IMR-90 (cell line): ENCODE measurements at regions not wholly inside any gene's neighbourhood (a gene's known extent, or its start where the extent isn't known, plus 50 kb on each side); places are given as distances from the start of the nearest gene placed in this dataset.

Source experiments
- ATAC-seq: fragments of 200-7000 bp; cut with Tn5 transposase; 2 replicates; pipeline ENCODE4 v1.9.1; 2020; ENCODE audit warnings: low read depth, mild to moderate bottlenecking, moderate library complexity
- BruUV-seq: library from RNA; stranded (reverse); fragments of 400-500 nt; replicated peaks from 2 replicates; lab custom pipeline; 2021; lab: Mats Ljungman, UMichigan
- CTCF ChIA-PET: fragments of 300-600 bp; formaldehyde crosslinking; extraction: SDS; loops from one replicate; lab custom pipeline; 2021; ENCODE audit warnings: antibody characterized with exemption; lab: Yijun Ruan, JAX
- POLR2A ChIA-PET: fragments of 300-600 bp; sonication (Branson Sonifier 250); formaldehyde crosslinking; loops from one replicate; lab custom pipeline; 2022; ENCODE audit warnings: antibody characterized with exemption; ENCODE audit not compliant: unreplicated experiment; lab: Charles Lee
- DNase-seq: peaks from one replicate; pipeline ENCODE4 v3.0.0; 2013
- H2AFZ ChIP-seq: replicated peaks from 2 replicates; pipeline ENCODE3; 2013; ENCODE audit warnings: low read length, mild to moderate bottlenecking; ENCODE audit not compliant: poor library complexity
- H2AK5ac ChIP-seq: 2 replicates; pipeline ENCODE4 v1.6.1; 2013; ENCODE audit warnings: low read depth, low read length, inconsistent platforms
- H2AK9ac ChIP-seq: replicated peaks from 2 replicates; pipeline ENCODE3; 2013; ENCODE audit warnings: mild to moderate bottlenecking, low read depth, low read length, moderate library complexity; ENCODE audit not compliant: poor library complexity
- H2BK120ac ChIP-seq: 2 replicates; pipeline ENCODE4 v1.6.1; 2013; ENCODE audit warnings: low read depth, low read length, inconsistent platforms
- H2BK15ac ChIP-seq: 3 replicates; pipeline ENCODE4 v1.6.1; 2013; ENCODE audit warnings: low read depth, low read length, inconsistent platforms
- H2BK20ac ChIP-seq: 2 replicates; pipeline ENCODE4 v1.6.1; 2013; ENCODE audit warnings: low read depth, mild to moderate bottlenecking, inconsistent platforms, low read length, moderate library complexity
- H2BK5ac ChIP-seq: 2 replicates; pipeline ENCODE4 v1.6.1; 2013; ENCODE audit warnings: mild to moderate bottlenecking, low read depth, low read length, inconsistent platforms; ENCODE audit not compliant: poor library complexity, severe bottlenecking
- H3K14ac ChIP-seq: replicated peaks from 2 replicates; pipeline ENCODE4 v1.6.1; 2013; ENCODE audit warnings: low read depth, low read length, inconsistent platforms
- H3K18ac ChIP-seq: 2 replicates; pipeline ENCODE4 v1.6.1; 2013; ENCODE audit warnings: low read depth, low read length, control low read depth
- H3K23ac ChIP-seq: 2 replicates; pipeline ENCODE4 v1.6.1; 2013; ENCODE audit warnings: low read depth, low read length, inconsistent platforms
- H3K27ac ChIP-seq: 2 replicates; pipeline ENCODE4 v1.5.1; 2013; ENCODE audit warnings: mild to moderate bottlenecking, control low read depth, low read length; ENCODE audit not compliant: insufficient read depth
- H3K27me3 ChIP-seq: 2 replicates; pipeline ENCODE4 v1.6.1; 2013; ENCODE audit warnings: low read length; ENCODE audit not compliant: control insufficient read depth, insufficient read depth
- H3K36me3 ChIP-seq: 2 replicates; pipeline ENCODE4 v1.6.1; 2013; ENCODE audit warnings: low read length, mixed read lengths; ENCODE audit not compliant: control insufficient read depth, insufficient read depth
- H3K4ac ChIP-seq: 2 replicates; pipeline ENCODE4 v1.6.1; 2013; ENCODE audit warnings: low read depth, low read length, inconsistent platforms
- H3K4me1 ChIP-seq: 2 replicates; pipeline ENCODE4 v1.6.1; 2013; ENCODE audit warnings: low read length, mixed read lengths; ENCODE audit not compliant: control insufficient read depth, insufficient read depth
- H3K4me2 ChIP-seq: 2 replicates; pipeline ENCODE4 v1.6.1; 2013; ENCODE audit warnings: low read depth, mild to moderate bottlenecking, control low read depth, low read length, moderate library complexity
- H3K4me3 ChIP-seq: 2 replicates; pipeline ENCODE4 v1.5.1; 2013; ENCODE audit warnings: low read depth, mild to moderate bottlenecking, control low read depth, low read length, moderate library complexity; ENCODE audit not compliant: insufficient read depth
- H3K56ac ChIP-seq: 2 replicates; pipeline ENCODE4 v1.6.1; 2013; ENCODE audit warnings: low read length, inconsistent platforms; ENCODE audit not compliant: insufficient read depth; ENCODE audit errors: extremely low read depth
- H3K79me1 ChIP-seq, 2 experiments: 2 replicates each; pipeline ENCODE4 v1.6.1; 2013; ENCODE audit warnings: low read length in 2 of 2, inconsistent platforms in 1 of 2, low read depth in 1 of 2
- H3K9ac ChIP-seq: 2 replicates; pipeline ENCODE4 v1.6.1; 2013; ENCODE audit warnings: low read depth, low read length, control low read depth
- H3K9me1 ChIP-seq: 2 replicates; pipeline ENCODE4 v1.6.1; 2013; ENCODE audit warnings: low read length, inconsistent platforms; ENCODE audit not compliant: insufficient read depth
- H3K9me3 ChIP-seq: 2 replicates; pipeline ENCODE4 v1.6.1; 2013; ENCODE audit warnings: low read length; ENCODE audit not compliant: control insufficient read depth, insufficient read depth
- H4K20me1 ChIP-seq: 2 replicates; pipeline ENCODE4 v1.6.1; 2013; ENCODE audit warnings: low read length, inconsistent platforms; ENCODE audit not compliant: insufficient read depth
- H4K5ac ChIP-seq: 2 replicates; pipeline ENCODE4 v1.6.1; 2013; ENCODE audit warnings: mild to moderate bottlenecking, low read depth, low read length, control low read depth
- H4K8ac ChIP-seq, 2 experiments: 2 replicates each; pipeline ENCODE4 v1.6.1; 2013; ENCODE audit warnings: low read depth in 2 of 2, low read length in 2 of 2, control low read depth in 1 of 2, inconsistent platforms in 1 of 2
- H4K91ac ChIP-seq: 2 replicates; pipeline ENCODE4 v1.6.1; 2013; ENCODE audit warnings: low read depth, low read length, inconsistent platforms; ENCODE audit not compliant: insufficient read depth
- BHLHE40 ChIP-seq: fragments of 150-350 bp; IDR thresholded peaks from 2 replicates; pipeline ENCODE4 v1.6.1; 2016; ENCODE audit warnings: mild to moderate bottlenecking, low read depth, low read length
- CHD1 ChIP-seq: IDR thresholded peaks from 2 replicates; pipeline ENCODE4 v1.6.1; 2012; ENCODE audit warnings: low read depth, low read length, improper control_type of control experiment
- FOS ChIP-seq: fragments of 150-350 bp; IDR thresholded peaks from 2 replicates; pipeline ENCODE4 v1.6.1; 2016; ENCODE audit warnings: low read depth, low read length
- MXI1 ChIP-seq: IDR thresholded peaks from 2 replicates; pipeline ENCODE4 v1.6.1; 2012; ENCODE audit warnings: low read depth, mild to moderate bottlenecking, low read length, moderate library complexity, borderline replicate concordance
- RFX5 ChIP-seq: IDR thresholded peaks from 2 replicates; pipeline ENCODE4 v1.8.0; 2012; ENCODE audit warnings: low read depth, mild to moderate bottlenecking, low read length, moderate library complexity
- WGBS, 2 experiments: methylation state at CpG; one replicate each; pipeline versions ENCODE4 v1.1.5 to v1.1.7; 2013; ENCODE audit warnings: missing lambda C conversion rate in 2 of 2; ENCODE audit not compliant: insufficient read length in 1 of 2; ENCODE audit errors: extremely low coverage in 2 of 2; 5-methylcytosine and 5-hydroxymethylcytosine counted together
- dilution Hi-C: fragments of 300-500 bp; cut with HindIII; formaldehyde crosslinking; loops from one replicate; pipeline ENCODE4 v1.14.3; 2018; ENCODE audit warnings: low sequenced_read_pairs; ENCODE audit not compliant: unreplicated experiment
- in situ Hi-C: fragments of 300-500 bp; cut with MboI; formaldehyde crosslinking; loops from 3 replicates; pipeline ENCODE4 v1.14.3; 2019; ENCODE audit warnings: low sequenced_read_pairs, inconsistent platforms, mixed read lengths
- intact Hi-C: fragments of 100-400 bp; cut with micrococcal nuclease; formaldehyde crosslinking; loops from 2 replicates; pipeline ENCODE4 v1.10.0; 2022
- TF ChIP-seq, protein P1 (sequence below): fragments of 150-350 bp; IDR thresholded peaks from 2 replicates; pipeline ENCODE4 v1.6.1; 2016; ENCODE audit warnings: low read depth, mild to moderate bottlenecking, low read length, moderate library complexity, borderline replicate concordance

DNA sequence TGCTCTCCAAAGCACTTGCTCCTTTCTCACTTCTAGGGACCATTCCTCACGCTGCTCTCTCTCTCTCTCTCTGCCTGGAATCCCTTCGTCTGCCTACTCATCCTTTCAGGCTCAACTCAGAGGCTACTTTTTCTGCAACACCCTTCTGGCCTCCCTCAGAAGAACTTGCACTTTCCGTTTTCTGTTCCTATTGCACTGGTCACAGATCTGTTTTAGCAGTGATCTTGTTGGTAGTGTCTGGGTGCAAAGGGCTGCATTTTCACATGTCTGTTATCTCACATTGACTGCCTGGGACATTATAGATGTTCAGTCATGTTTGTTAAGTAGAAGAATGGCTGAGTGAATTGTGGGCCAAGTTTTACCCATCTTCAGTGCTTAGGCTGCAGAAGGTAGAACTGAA lies 63.5 kb downstream of the RIN2 start:
- Histone ChIP-seq H4K91ac (peak overlapping the region; percentile 80), H3K9me3 (peaks cover 3% of the 10 kb centered on the region; the same call in 1 of the 2 replicates), H2BK20ac (peak overlapping the region; percentile 88), H3K23ac (peak overlapping the region; percentile 78; the same call in 1 of the 2 replicates), H2BK5ac (peak overlapping the region; percentile 40), H2AK9ac (no peak overlapping the region), H3K14ac (peak overlapping the region; percentile 49), H2AFZ (no peak overlapping the region), H3K9me1 (peaks cover 20% of the 10 kb centered on the region), H2AK5ac (peak overlapping the region; percentile 71), H3K36me3 (peaks cover 7% of the 10 kb centered on the region; the same call in 1 of the 2 replicates), H2BK120ac (peak overlapping the region; percentile 80), H3K4me2 (no peak overlapping the region), H3K4ac (peak overlapping the region; percentile 78), H3K27me3 (no peaks in the 10 kb centered on the region), H4K8ac (peak overlapping the region; percentile 46 to 62; a peak in 3 of 4 replicates), H3K9ac (no peak overlapping the region), H3K18ac (peak overlapping the region; percentile 18; the same call in 1 of the 2 replicates), H3K27ac (no peak overlapping the region), H3K79me1 (peaks cover 7 to 54% of the 10 kb centered on the region in 2 experiments), H3K4me3 (no peak overlapping the region), H3K4me1 (peaks cover 9% of the 10 kb centered on the region), H3K56ac (no peak overlapping the region), H2BK15ac (peak overlapping the region; percentile 72; the same call in 2 of the 3 replicates), H4K20me1 (no peaks in the 10 kb centered on the region), H4K5ac (peak overlapping the region; percentile 5; the same call in 1 of the 2 replicates)
- CTCF ChIA-PET = no interaction called here
- ATAC-seq (no peak), DNase-seq (no peak)
- intact Hi-C loops = no loop called here
- no TSS peak for BruUV-seq
- POLR2A ChIA-PET = no interaction called here
- no peak for TF ChIP-seq CHD1
- no peak for TF ChIP-seq BHLHE40
- TF ChIP-seq, protein P1, sequence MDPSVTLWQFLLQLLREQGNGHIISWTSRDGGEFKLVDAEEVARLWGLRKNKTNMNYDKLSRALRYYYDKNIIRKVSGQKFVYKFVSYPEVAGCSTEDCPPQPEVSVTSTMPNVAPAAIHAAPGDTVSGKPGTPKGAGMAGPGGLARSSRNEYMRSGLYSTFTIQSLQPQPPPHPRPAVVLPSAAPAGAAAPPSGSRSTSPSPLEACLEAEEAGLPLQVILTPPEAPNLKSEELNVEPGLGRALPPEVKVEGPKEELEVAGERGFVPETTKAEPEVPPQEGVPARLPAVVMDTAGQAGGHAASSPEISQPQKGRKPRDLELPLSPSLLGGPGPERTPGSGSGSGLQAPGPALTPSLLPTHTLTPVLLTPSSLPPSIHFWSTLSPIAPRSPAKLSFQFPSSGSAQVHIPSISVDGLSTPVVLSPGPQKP = no peak
- TF ChIP-seq RFX5 = no peak
- TF ChIP-seq MXI1 = no peak
- TF ChIP-seq FOS = no peak
- dilution Hi-C loops = no loop called here
- in situ Hi-C loops = no loop called here
- WGBS, 2 experiments = 100% methylated on average over 2 of the region's 3 CpGs; no CpG with 5 or more reads in 1 of the 2 experiments
